ENCODE measurements at regions not wholly inside any gene's neighbourhood (a gene's known extent, or its start where the extent isn't known, plus 50 kb on each side); places are given as distances from the start of the nearest gene placed in this dataset.
A peak's percentile ranks its signal among the peaks of the same experiment; 100 is the strongest.

DNA sequence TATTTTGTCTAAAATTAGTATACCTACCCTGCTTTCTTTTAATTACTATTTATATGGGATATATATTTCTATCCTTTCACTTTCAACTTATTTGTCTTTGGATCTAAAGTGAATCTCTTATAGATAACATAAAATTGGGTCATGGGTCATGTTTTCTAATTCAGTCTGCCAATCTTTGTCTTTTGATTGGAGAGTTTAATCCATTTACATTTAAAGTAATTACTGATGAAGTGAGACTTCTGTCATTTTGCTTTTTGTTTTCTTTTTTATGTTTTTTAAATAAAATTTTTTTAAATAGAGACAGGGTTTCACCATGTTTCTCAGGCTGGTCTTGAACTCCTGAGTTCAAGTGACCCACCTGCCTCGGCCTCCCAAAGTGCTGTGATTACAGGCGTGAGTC lies 50.5 kb upstream of the PRDM1 start:
- no peak for DNase-seq

DNA sequence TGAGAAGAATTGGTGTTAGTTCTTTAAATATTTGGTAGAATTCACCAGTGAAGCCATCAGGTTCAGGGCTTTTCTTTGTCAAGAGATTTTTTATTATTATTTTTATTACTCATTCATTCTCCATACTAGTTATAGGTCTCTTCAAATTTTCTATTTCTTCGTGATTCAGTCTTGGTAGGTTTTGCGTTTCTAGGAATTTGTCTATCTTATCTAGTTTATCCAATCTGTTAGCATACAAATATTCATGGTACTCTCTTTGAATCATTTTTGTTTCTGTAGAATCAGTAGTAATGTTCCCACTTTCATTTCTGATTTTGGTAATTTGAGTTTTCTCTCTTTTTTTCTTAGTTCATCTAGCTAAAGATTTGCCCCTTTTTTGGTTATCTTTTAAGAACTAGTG lies 52.3 kb upstream of the PRDM1 start:
- no peak for DNase-seq

DNA sequence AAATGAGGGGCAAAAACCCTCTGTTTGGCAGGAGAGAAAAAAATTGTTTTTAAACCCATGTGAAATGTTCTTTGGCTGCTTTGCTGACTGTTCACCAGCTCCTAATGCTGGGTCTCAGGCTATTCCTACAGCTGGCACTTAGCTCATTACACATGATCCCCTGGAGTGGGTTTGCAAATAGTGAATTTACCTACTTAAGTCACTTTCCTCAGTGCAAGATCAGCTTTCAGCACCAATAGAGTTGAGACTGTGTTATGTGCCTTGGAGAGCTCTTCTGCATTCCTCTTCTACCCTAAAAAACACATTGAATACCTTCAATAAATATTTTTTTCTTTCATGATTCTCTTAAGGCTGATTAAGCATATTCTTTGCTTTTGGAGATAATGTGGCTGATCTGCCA lies 58.4 kb upstream of the PRDM1 start:
- no peak for DNase-seq

DNA sequence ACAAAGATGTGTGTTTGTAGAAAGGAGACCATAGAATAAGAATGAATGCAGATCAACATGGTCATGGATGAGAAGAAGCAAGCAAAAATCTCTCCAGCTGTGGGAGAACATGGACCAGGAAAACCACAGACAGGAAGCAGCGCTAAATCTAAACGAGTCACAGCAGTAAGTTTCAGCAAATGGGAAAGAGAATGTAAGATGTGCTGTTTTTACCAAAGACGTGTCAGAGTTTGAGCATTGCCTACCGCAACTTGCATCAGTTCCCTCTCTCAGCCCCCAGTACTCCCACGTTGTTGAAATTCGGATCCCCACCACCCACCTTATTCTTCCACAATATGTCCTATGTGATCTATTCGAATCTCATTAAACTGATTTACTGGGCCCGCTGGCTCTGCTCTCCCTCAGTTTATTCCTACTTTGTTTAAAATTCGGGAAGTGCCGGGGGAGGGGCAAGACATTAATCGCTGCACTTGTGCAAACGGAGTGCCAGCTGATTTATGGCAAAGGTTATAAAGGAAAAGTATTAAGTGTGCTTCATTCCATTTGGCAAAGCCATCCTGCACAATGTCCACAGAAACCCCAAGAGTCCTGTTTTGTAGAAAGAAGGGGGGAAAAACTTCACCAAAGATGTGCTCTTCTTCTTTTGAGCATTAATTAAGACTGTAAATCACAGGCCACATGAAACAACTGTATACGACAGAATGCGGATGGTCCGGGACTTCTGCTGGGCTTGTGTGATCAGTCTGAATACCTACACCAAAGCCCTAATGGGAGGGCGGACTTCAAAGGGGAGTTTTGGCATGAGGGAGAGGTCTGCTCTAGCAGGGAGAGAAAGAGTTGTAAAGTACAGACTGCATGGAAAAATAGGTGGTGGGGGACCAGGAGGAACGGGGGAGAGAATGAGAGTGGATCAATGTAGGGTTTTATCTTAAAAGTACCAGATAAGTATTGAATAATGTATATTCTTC lies 59.1 kb upstream of the PRDM1 start:
- DNase-seq: no peak

DNA sequence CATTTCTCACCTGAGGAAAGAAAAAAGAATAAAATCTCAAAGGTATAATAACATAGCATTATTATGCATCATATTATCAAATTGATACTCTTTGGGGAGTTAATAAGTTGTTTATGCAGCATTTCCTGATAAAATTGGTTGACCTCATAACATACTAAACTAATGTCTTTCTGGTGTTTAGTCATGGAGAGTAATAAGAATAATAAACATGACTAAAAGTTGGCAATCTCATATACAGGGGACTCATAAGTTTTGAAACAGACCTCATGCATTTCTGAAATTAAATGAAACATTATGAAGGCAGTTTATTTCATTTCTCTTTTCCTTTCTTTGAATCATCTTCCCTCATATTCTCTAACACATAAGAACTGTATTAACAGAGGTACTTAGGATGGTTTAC lies 60.5 kb upstream of the PRDM1 start:
- DNase-seq: no peak

DNA sequence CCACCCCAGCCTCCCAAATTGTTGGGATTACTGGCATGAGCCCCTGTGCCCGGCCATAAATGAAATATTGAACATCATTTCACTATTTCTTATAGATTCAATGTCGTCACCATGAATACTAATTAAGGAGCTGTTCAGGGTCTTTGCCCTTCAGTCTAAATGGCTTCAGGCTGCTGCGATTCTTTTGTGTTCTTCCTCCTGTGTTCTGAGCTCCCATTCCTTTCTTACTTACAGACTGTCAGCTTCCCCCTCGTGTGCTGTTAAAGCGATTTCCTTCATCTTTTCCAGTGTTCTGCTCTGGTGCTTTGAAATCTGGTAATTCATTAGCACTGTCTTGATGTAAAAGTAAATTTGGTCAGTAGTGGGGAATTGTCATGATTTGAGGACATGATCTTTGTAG lies 63.3 kb upstream of the PRDM1 start:
- no peak for DNase-seq

DNA sequence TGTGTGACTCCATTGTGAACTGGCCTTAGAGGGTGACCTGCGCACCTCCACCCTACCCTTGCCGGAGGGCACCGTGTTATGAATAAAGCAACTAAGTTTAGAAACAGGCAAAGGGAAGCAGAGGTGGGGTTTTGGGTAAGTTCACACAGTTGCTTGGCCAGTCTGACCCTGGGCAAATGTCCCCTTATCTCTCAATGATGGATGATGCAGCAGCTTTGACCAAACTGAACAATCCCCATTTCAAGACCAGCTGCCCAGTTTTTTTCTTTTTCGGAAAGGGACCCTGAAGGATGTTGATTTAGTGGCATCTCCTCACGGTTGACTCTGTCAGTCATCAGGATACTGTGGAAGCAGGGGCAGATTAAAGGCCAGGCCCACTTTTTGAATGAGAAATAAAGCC lies 68.7 kb upstream of the PRDM1 start:
- no peak for DNase-seq

DNA sequence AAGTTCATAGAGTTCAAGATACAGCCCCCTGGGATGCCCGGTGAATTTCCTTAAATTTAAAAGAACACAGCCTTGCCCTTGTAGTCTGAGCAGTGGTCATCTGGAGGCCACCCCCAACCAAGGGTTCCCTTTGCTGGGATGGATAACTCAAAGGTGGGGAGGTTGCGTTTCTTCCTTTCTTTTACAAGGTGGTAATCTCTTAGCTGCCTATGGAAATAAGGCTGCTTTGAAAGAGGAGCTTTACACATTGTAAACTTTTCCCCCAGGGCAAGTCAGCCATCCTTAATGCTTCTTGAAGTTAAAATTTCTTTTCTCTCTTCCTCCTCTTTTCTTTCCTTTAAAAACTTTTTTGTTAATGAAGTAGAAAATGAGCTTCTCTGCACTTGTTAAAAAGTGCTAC lies 71.2 kb upstream of the PRDM1 start:
- no peak for DNase-seq

DNA sequence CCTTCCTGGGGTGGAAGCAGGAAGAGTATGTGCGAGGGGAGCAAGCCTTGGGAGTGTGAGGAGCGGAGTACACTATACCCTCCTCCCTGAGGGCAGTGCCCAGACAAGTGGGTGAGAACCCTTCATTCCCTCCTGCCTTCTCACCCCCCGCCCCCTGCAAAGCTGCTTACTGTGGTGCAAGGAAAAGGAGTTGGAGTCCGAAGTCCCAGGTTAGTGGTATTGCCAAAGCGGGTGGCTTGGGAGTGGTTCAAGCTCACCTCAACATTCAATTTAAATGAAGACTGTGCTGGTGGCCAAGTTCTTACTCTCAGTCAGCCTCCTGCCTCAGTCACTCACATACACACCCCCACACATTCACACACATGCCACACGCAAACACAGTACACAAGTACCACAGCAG lies 74.7 kb upstream of the PRDM1 start:
- DNase-seq: no peak

DNA sequence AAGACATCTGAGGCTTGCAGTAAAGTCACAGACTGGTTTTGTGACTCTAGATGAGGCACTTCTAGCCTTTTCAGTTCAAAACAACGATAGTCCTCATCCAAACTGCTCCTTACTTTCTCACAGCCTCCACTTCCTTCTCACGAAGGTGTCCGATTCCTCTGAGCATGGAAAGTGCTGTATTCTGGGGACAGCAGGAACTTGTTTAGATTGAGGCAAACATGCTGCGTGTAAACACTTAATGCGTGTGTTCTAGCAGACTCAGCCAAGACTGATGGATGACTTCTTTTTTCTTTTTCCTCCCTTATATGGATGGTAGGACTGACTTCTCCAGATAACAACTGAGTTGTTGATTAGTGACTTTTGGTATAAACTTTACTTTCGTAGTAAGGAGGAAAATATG lies 80.2 kb upstream of the PRDM1 start:
- DNase-seq: no peak

DNA sequence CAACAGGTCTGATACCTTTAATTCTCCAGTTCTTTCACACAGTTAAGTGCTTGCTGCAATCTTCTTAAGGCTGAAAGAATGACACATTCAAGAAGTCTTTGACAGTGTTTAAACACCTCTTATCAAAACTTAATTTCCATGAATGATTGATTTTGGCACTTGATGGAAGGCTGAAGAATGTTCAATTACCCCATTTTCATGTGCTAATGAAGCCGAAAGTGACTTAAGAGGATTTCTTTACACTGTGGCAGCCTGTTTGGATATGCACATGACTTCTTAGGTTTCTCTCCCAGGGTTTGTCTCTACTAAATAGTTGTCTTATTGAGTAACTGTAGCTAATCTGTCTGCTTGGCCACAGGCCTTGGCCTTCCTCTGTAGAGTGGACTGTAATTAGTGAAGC lies 81.1 kb upstream of the PRDM1 start:
- DNase-seq: no peak

DNA sequence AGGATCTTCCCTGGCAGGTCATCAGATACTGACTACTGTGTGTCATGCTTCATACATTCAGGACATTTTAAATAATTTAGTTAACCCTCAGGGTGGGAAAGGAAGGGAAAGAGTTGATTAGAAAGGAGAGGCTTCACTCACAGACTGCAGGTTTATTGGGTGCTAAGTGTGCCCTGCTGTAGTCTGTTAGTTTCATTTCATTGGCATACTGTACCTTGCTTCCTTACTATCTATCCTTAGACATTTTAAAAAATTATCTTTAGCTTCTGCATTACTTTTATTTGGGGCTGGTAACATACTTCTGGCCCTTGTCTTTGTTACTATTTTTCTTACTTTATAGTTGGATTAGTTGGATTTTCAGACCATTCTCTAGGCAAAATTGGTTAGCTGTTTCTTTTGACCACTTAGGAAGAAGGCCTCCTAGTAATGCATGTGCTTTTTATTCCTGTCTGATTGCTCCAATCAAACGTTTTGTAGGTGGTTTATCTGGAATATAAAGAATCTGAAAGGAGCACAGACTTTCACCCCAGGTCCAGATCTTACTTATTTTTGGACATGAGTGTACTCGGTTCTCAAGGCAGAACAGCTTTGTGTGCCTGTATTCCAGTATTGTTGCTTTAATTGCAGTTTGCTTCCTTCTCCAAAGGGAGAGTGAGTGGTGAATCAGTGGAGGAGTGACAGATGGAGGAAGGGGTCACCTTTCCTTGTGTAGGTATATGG lies 82.7 kb upstream of the PRDM1 start:
- no peak for DNase-seq

DNA sequence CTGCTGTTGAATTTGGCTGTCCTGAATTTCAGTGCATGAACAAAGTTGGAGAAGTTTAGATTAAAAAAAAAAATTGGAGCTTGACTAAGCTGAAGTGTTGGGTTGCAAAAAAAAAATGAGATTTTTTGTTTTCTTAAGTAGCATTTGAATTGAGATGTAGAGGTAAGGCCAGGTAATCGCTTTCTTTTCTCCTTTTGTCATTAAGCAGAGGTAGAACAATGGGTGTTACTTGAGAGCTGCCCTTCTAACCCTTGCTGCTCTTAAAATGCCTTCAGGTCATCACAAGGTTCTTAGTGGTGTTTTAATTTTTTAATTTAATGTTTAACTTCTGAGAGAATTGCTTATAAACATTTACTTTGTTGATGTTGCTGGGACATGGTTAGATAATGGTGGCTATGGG lies 84.1 kb upstream of the PRDM1 start:
- DNase-seq: no peak

DNA sequence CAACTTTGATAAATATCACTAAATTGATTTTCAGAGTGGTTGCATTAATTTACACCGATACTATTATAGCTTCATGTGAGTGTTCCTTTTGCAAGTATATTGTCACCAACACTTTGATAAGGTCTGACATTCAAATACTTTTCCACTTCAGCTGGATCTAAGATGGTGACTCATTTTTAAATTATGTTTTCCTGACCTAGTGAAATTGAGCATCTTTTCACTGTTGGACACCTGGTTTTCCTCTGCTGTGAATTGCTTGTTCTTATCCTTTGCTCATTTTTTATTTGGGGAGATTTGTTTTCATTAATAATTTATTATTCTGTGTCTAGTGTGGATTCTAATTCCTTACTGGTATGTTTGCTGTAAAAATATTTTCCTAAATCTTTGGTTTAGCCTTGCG lies 85.2 kb upstream of the PRDM1 start:
- DNase-seq: no peak

DNA sequence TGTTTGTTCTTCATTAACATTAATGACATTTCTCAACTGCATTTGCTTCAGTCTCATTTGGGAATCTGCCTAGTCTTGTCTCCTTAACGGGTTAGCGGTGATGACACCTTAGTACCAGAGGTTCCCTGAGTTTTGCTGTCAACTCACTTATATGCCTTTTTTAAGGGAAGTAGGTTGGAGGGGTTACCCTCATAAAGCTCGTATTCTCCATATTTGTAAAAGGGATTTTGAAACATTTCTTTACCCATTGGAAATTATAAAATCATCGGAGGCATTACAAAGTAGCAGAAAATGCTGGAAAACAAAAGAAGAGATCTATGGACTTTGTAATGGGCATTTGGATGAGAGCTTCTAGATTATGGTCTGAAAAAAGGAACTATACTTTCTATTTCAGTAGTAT lies 88.7 kb upstream of the PRDM1 start:
- DNase-seq: no peak

DNA sequence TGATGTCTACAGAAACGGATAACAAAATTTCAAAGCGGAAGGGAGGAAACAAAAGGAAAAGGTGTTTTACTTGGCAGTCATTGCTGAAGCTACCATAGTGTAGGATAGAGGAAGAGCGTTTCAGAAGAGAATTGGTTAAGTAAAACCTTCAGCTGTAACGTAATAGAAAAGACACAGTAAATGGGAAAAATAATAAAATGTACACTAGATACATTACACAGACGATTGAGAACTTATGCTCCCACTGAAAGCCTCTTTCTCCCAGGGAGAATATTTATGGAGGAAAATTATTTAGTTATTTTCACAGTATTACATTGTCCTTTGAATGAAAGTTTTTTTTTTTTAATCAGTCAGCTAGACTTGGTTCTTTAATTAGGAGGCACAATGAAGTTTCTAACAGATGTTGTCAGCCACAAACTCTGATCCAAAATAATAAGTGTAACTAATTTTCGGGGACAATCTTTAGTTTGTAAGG lies 90.7 kb upstream of the PRDM1 start:
- DNase-seq: no peak

DNA sequence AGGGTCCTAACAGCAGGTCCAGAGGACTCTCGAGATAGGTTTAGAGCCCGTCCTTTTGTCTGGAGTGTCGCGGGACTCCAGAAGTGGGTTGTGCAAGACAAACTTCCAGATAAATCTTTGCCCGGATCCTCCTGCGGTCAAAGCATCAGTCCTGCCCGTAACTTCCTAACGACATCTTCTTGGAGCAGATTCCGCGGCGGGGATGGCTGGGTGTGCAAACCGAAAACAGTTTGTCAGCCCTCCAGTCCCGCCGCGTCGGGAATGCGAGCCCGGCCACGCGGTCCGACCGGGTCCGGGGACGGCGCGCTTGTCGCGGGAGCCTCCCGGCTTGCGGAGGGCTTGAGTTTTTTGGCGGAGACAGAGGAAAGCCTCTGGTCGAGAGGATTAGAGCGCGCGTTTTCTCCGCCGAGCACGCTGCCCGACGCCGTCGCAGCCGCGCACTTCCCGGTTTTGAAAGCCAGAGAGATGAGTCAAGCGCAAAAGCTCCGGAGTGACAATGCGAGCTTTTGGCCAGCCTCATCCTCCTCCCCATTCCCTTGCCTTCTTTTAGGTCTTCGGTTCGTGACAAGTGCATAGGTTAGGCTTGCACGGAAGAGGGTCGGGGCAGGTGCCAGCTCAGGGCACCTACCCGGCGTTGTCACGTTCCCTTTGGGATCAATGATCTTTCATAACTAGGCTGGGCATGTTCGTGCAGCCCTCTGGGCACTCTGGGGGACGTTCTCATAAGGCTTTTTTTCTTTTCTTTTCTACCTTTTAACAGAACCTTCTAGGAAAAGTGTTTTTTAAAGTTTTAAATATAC lies 91.3 kb upstream of the PRDM1 start:
- DNase-seq: peak in 4 of 51 donors; percentile 7 to 50 (median 12)

DNA sequence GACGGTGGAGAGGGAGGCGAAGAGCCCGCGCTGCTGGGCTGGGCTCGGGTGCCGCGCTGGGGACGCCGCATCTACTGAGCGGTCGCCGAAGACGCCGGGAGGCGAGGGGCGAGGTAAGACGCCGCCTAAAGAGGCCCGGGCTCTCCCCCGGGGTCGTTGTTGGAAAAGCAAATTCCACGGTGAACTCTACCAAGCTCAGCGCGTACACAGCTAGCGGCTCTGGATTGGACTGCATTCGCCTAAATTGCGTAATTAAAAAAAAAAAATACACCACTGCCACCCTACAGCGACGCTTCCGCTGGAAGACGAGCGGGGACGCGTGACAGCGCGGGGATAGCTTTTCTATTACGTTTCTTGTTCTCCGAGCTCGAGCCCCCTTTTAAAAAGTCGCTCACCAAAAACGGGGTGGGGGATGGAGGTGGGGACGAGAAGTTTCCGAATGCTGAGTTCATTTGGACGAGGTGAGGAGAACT lies 92.0 kb upstream of the PRDM1 start:
- DNase-seq: no peak

DNA sequence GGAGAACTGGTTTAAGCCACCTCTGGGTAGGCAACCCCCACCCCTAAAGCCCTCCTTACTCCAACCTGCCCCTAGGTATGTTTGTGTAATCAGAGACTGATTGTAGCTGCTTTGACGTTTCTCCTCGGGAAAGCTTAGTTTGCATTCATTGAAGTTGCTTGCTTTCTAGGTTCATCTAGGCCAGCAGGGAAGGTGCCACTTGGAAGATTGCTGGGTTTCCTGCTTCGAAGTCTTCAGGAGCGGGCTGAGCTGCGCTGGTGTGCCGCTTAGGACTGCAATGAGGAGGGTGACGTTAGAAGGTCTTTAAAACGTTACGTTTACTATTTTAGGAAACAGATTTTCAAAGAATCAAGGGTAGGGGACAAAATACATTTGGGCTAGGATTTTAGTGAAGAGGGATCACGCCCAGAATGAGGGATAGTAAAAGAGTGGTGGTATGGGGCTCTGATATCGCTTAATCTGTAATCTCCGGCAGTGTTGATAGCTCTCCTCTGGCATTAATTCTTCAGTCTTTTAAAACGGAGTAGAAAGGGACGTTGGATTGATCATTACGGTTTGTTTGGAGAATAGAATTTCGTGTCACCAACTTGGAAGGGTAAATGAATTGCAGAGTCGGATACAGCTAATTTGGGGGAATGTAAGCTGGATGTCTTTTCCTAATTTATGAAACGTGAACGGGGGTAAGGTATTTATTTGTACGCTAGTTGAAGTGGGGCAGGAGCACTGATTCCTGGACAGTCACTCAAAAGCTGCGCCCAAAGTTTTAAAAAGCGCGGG lies 92.6 kb upstream of the PRDM1 start:
- DNase-seq: no peak

DNA sequence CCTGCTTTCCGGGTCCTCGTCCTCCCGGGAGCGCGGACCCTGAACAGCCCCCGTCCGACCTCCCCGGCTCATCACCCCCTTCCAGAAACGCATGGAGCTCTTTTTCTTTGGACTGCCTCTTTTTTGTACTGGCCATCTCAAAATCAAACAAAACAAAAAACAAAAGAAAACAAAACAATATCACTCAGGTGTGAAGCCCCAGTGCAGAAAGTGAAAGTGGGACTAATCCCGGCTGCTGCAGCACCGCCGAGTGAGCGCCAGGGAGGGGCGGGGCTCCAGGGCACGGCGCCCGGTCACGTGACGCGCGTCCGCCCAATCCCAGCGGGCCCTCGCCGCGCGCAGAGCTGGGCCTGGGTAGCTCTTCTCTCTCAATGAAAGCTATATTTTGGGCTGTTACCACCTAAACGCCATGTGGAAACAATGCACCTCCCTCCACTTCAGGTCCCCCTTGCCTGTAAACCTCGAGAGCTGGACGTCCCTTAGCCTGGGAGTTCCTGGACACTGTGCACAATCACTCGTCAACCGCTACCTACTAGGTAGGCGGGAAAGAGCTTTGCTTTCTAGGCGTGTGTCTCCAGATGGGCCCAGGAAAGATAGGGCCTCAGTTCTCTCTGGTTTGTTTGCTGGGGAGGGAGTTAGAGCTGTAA lies 93.7 kb upstream of the PRDM1 start:
- peak in 39 of 51 donors; percentile 7 to 68 (median 34) for DNase-seq

All from hypothalamus (tissue), 51 donors.